SK-N-SH (cell line): ENCODE measurements at regions not wholly inside any gene's neighbourhood (a gene's known extent, or its start where the extent isn't known, plus 50 kb on each side); places are given as distances from the start of the nearest gene placed in this dataset.

Source experiments
- NRF1 ChIP-seq: IDR thresholded peaks from 2 replicates; pipeline ENCODE4 v1.6.1; 2012; ENCODE audit warnings: low read depth, mild to moderate bottlenecking, low read length
- TF ChIP-seq, protein P1 (sequence below): fragments of 200-600 bp; sonication (generic); IDR thresholded peaks from 2 replicates; pipeline ENCODE4 v1.6.1; 2017; ENCODE audit warnings: antibody characterized with exemption, mild to moderate bottlenecking, moderate library complexity

DNA sequence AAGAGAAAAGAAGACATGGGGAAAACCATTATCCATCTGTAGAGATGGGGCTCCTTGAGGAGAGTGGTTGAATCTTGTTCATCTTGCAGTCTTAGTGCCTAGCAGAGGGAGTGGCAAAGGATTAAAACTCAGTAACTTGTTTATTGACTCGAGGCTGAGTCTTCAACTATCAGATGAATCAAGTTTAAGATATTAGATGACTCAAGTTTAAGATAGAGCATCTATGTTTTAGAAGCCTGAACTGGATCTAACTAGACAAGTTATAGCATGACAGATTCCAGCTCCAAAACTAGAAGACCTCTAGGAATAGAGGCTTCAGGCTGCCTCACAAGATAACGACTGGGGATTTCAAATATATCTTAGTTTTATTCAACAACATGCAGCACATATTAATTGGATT lies 2277.2 kb upstream of the WWC1 start:
- no peak for TF ChIP-seq NRF1
- TF ChIP-seq, protein P1, sequence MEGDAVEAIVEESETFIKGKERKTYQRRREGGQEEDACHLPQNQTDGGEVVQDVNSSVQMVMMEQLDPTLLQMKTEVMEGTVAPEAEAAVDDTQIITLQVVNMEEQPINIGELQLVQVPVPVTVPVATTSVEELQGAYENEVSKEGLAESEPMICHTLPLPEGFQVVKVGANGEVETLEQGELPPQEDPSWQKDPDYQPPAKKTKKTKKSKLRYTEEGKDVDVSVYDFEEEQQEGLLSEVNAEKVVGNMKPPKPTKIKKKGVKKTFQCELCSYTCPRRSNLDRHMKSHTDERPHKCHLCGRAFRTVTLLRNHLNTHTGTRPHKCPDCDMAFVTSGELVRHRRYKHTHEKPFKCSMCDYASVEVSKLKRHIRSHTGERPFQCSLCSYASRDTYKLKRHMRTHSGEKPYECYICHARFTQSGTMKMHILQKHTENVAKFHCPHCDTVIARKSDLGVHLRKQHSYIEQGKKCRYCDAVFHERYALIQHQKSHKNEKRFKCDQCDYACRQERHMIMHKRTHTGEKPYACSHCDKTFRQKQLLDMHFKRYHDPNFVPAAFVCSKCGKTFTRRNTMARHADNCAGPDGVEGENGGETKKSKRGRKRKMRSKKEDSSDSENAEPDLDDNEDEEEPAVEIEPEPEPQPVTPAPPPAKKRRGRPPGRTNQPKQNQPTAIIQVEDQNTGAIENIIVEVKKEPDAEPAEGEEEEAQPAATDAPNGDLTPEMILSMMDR = no peak
